K562 (cell line): ENCODE measurements at regions not wholly inside any gene's neighbourhood (a gene's known extent, or its start where the extent isn't known, plus 50 kb on each side); places are given as distances from the start of the nearest gene placed in this dataset.

Experiments
- ATAC-seq: fragments of 200-7000 bp; cut with Tn5 transposase; 3 replicates; pipeline ENCODE4 v1.9.1; 2020; ENCODE audit warnings: moderate library complexity
- BruUV-seq: library from RNA; stranded (reverse); fragments of 400-500 nt; replicated peaks from 2 replicates; lab custom pipeline; 2021; lab: Mats Ljungman, UMichigan
- CTCF ChIA-PET: fragments of 300-600 bp; formaldehyde crosslinking; extraction: SDS; loops from one replicate; lab custom pipeline; 2021; ENCODE audit warnings: low intra/inter-chr PET ratio; lab: Yijun Ruan, JAX
- POLR2A ChIA-PET: fragments of 300-600, 350-650 bp; sonication (Branson Sonifier 250); formaldehyde crosslinking; extraction: SDS; loops from one replicate; lab custom pipeline; 2021; ENCODE audit warnings: antibody characterized with exemption, inconsistent platforms; lab: Yijun Ruan, JAX
- DNase-seq, 4 experiments: peaks; one replicate each; pipeline versions ENCODE4 v3.0.0 to v3.0.0-alpha.2; 2011 to 2018; ENCODE audit warnings: low spot score in 3 of 4, mixed read lengths in 3 of 4; ENCODE audit errors: extremely low read depth in 1 of 4
- FAIRE-seq: peaks from 2 replicates; lab custom pipeline; 2011; peaks lifted over from hg19 to GRCh38; lab: Jason Lieb, UNC
- H2AFZ ChIP-seq: 2 replicates; pipeline ENCODE4 v1.6.0; 2011; ENCODE audit warnings: low read depth, low read length, control low read depth, inconsistent platforms
- H3K27ac ChIP-seq: fragments of 200-600 bp; 3 replicates; pipeline ENCODE4 v1.8.0; 2011; ENCODE audit warnings: low read depth, mild to moderate bottlenecking, control low read depth, inconsistent platforms, low read length, moderate library complexity, mixed read lengths; ENCODE audit errors: extremely low read depth
- H3K27me3 ChIP-seq, 2 experiments: fragments of 300-600 bp in 1 of 2; 2 replicates in 1 of 2; 3 replicates in 1 of 2; pipeline versions ENCODE4 v1.6.0 to v1.8.0; 2011; ENCODE audit warnings: inconsistent platforms in 2 of 2, low read length in 2 of 2, mild to moderate bottlenecking in 1 of 2, mixed read lengths in 1 of 2, moderate library complexity in 1 of 2; ENCODE audit not compliant: control insufficient read depth in 2 of 2, insufficient read depth in 2 of 2
- H3K36me3 ChIP-seq: fragments of 300-600 bp; 3 replicates; pipeline ENCODE4 v1.8.0; 2011; ENCODE audit warnings: mild to moderate bottlenecking, low read length, inconsistent platforms; ENCODE audit not compliant: control insufficient read depth, insufficient read depth
- H3K4me1 ChIP-seq, 2 experiments: fragments of 200-600 bp in 1 of 2; replicated peaks in 1 of 2; 2 replicates in 1 of 2; 3 replicates in 1 of 2; pipeline versions ENCODE4 v1.5.1 to v1.8.0; 2011; ENCODE audit warnings: inconsistent platforms in 2 of 2, low read length in 2 of 2, mild to moderate bottlenecking in 1 of 2, mixed read lengths in 1 of 2, moderate library complexity in 1 of 2; ENCODE audit not compliant: control insufficient read depth in 2 of 2, insufficient read depth in 2 of 2
- H3K4me2 ChIP-seq: 2 replicates; pipeline ENCODE4 v1.6.1; 2011; ENCODE audit warnings: low read length, control low read depth, inconsistent platforms, mixed read lengths; ENCODE audit not compliant: insufficient read depth
- H3K4me3 ChIP-seq: fragments of 200-600 bp; sonication (generic), shearing (Covaris generic); 2 replicates; pipeline ENCODE4 v1.5.1; 2016; ENCODE audit warnings: control low read depth, inconsistent platforms
- H3K79me2 ChIP-seq: fragments of 200-600 bp; 3 replicates; pipeline ENCODE4 v1.8.0; 2011; ENCODE audit warnings: low read length, inconsistent platforms; ENCODE audit not compliant: control insufficient read depth, insufficient read depth
- H3K9ac ChIP-seq, 2 experiments: 2 replicates each; pipeline versions ENCODE4 v1.6.0 to v1.6.1; 2011; ENCODE audit warnings: low read depth in 2 of 2, low read length in 2 of 2, control low read depth in 1 of 2, inconsistent platforms in 1 of 2, mild to moderate bottlenecking in 1 of 2, mixed read lengths in 1 of 2; ENCODE audit not compliant: insufficient read depth in 1 of 2
- H3K9me1 ChIP-seq: one replicate; pipeline ENCODE4 v1.6.0; 2011; ENCODE audit warnings: inconsistent platforms, mild to moderate bottlenecking, low read length, moderate library complexity; ENCODE audit not compliant: control insufficient read depth, insufficient read depth
- H3K9me3 ChIP-seq: replicated peaks from 2 replicates; pipeline ENCODE4 v1.5.1; 2011; ENCODE audit warnings: low read depth, low read length, inconsistent platforms; ENCODE audit not compliant: control insufficient read depth, insufficient read depth
- H4K20me1 ChIP-seq: replicated peaks from 2 replicates; pipeline ENCODE4 v1.6.1; 2011; ENCODE audit warnings: low read length, inconsistent platforms, mixed read lengths; ENCODE audit not compliant: control insufficient read depth, insufficient read depth
- BRCA1 ChIP-seq, 2 experiments: fragments of 450-650 bp in 1 of 2; sonication (generic) in 1 of 2; formaldehyde crosslinking in 1 of 2; IDR thresholded peaks; 2 replicates each; pipeline versions ENCODE4 v1.5.0 to v1.6.1; 2017 to 2020; ENCODE audit warnings: mild to moderate bottlenecking in 1 of 2, missing genetic modification reagents in 1 of 2
- CXXC5 ChIP-seq: fragments of 250-450 bp; sonication (Bioruptor Pico); IDR thresholded peaks from 2 replicates; pipeline ENCODE4 v1.8.0; 2022; ENCODE audit warnings: inconsistent platforms, mild to moderate bottlenecking, moderate library complexity
- HNRNPK ChIP-seq: fragments of 200-400 bp; formaldehyde crosslinking; IDR thresholded peaks from one replicate; pipeline ENCODE4 v1.6.1; 2018; ENCODE audit warnings: mild to moderate bottlenecking, low read depth, low read length; ENCODE audit not compliant: poor library complexity, severe bottlenecking
- NFYB ChIP-seq: IDR thresholded peaks from 2 replicates; pipeline ENCODE4 v1.6.1; 2011; ENCODE audit warnings: mild to moderate bottlenecking, moderate library complexity; ENCODE audit not compliant: insufficient read length; ENCODE audit errors: extremely low read depth
- NRF1 ChIP-seq, 2 experiments: fragments of 450-650 bp; IDR thresholded peaks in 1 of 2; conservative IDR thresholded peaks in 1 of 2; 2 replicates each; pipeline ENCODE4 v1.6.1; 2014; ENCODE audit warnings: mild to moderate bottlenecking in 2 of 2
- TCF15 ChIP-seq: fragments of 250-450 bp; sonication (Bioruptor Pico); IDR thresholded peaks from 2 replicates; pipeline ENCODE4 v1.8.0; 2022; ENCODE audit warnings: moderate library complexity, mild to moderate bottlenecking, inconsistent platforms
- ZNF778 ChIP-seq: fragments of 450-650 bp; formaldehyde crosslinking; IDR thresholded peaks from 2 replicates; pipeline ENCODE4 v1.4.0; 2020; ENCODE audit warnings: mild to moderate bottlenecking, moderate library complexity
- WGBS: fragments of 100-300 bp; shearing (Covaris generic); methylation state at CpG from one replicate; pipeline ENCODE4 v1.1.6; 2016; ENCODE audit warnings: low coverage, mixed read lengths; ENCODE audit not compliant: insufficient coverage; ENCODE audit errors: missing lambda C conversion rate; 5-methylcytosine and 5-hydroxymethylcytosine counted together
- in situ Hi-C: fragments of 300-500 bp; cut with MboI; formaldehyde crosslinking; loops from 4 replicates; pipeline ENCODE4 v1.15.0; 2018; ENCODE audit warnings: inconsistent platforms, mixed read lengths
- intact Hi-C: fragments of 100-400 bp; cut with micrococcal nuclease; formaldehyde crosslinking; loops from 2 replicates; pipeline ENCODE4 v1.14.2; 2022

GRCh38 chr9:92190536-92190790 is 75.2 kb upstream of the SPTLC1 start (continued):
- TF ChIP-seq HNRNPK, result no peak
- TF ChIP-seq TCF15 (CRISPR knock-in tag), result no peak

- Histone ChIP-seq H4K20me1 (no peaks in the 10 kb centered on the region), H3K4me1 (peaks cover 0 to 10% of the 10 kb centered on the region in 2 experiments; a peak in 3 of 5 replicates), H2AFZ (no peak overlapping the region), H3K9me1 (no peaks in the 10 kb centered on the region), H3K4me2 (no peak overlapping the region), H3K9ac (0 out of 4 replicates have a peak overlapping the region, but pooled peaks of 1 of the 2 experiments have one; percentile 27)
- in situ Hi-C loops, result no loop called here
- POLR2A ChIA-PET, result no interaction called here
- TF ChIP-seq CXXC5 (CRISPR knock-in tag) (no peak), NRF1 (conservative IDR thresholded peaks at IDR 0.05 in 1 of 2, IDR thresholded peaks at IDR 0.05 in 1 of 2) (no peak), BRCA1 (IDR thresholded peaks at IDR 0.05) (no peak), BRCA1 (CRISPR knock-in tag; IDR thresholded peaks at IDR 0.05) (no peak), ZNF778 (CRISPR knock-in tag) (no peak), NFYB (no peak)
- TF ChIP-seq, all 486 proteins: peak for 0
- H3K27ac ChIP-seq, result no peak overlapping the region
- WGBS, result 58% methylated on average over 13 of the region's 30 CpGs
- H3K4me3 ChIP-seq, result no peak overlapping the region
- no peaks in the 10 kb centered on the region for H3K27me3 ChIP-seq
- no peaks in the 10 kb centered on the region for H3K36me3 ChIP-seq
- H3K9me3 ChIP-seq, result no peaks in the 10 kb centered on the region
- no TSS peak for BruUV-seq
- intact Hi-C loops, result no loop called here
- ATAC-seq (no peak), DNase-seq (no peak), FAIRE-seq (no peak)
- no peaks in the 10 kb centered on the region for H3K79me2 ChIP-seq
- CTCF ChIA-PET, result no interaction called here
Measured at GRCh38 chr9:92189782-92190535, 74.7 kb upstream of the SPTLC1 start.
